Activated naive CD4-positive, alpha-beta T cell (primary cell): ENCODE measurements at regions not wholly inside any gene's neighbourhood (a gene's known extent, or its start where the extent isn't known, plus 50 kb on each side); places are given as distances from the start of the nearest gene placed in this dataset.

Experiments used
- DNase-seq, 4 experiments: peaks; one replicate each; lab custom pipeline; 2025; lab: John Stamatoyannopoulos, UW

DNA sequence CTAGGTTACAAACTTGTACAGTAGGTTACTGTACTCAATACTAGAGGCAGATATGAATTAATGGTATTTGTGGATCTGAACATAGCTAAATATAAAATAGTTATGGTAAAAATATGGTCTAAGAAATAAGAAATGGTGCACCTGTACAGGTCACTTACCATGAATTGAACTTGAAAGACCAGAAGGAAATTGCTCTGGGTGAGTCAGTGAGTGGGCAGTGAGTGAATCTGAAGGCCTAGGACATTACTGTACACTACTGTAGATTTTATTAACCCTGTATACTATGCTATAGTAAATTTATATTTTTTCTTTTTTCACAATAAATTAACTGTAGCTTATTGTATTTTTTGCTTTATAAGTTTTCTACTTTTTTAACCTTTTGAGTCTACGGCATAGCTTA is 1020.4 kb downstream of the CDH18 start:
- DNase-seq = no peak

DNA sequence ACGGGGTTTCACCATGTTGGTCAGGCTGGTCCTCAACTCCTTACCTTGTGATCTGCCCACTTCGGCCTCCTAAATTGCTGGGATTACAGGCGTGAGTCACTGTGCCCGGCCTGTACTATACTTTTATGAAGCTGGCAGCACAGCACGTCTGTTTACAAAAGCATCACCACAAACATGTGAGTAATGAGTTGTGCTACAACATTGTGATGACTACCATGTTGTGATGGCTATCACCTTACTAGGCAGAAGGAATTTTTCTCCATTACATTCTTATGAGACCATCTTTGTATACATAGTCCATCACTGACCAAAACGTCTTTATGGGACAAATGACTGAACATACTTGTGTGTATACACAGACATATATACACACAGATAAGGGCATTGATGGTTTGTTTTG is 1019.0 kb downstream of the CDH18 start:
- DNase-seq = no peak

DNA sequence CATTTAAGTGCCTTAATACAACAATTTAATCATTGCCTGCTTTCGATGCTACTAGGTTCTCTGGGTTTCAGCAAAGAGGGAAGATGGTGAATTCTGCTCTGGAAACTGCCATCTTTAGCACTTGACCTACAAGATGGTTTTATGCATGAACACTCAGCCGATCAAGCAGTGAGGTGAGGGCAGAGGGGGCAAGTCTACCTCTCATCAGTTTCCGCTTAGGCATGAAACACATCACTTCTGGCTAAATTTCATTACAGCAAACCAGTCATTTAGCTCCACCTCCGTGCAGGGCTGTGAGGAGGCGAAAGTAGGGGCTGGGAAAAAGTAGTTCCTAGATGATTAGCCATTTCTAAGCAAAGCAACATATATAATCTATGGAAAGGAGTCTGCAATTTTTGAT is 1018.0 kb downstream of the CDH18 start:
- no peak for DNase-seq

DNA sequence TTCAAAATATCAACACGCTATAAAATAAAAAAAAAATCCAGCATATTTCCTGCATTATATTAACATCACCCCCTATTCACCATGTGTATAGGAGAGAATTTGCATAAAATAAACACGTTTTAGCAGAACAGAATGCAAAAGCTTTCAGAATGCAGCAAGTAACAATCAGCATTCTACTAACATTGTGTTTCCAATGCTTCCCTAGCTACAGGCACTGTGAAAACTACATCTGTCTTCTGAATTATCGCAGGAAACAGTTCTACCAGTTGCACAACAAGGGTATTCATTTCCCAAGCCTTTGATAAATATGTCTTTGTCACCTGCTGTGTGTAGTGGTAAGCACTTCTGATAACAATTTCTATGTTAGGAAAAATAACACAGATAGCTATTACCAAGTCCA is 1015.8 kb downstream of the CDH18 start:
- DNase-seq = no peak

DNA sequence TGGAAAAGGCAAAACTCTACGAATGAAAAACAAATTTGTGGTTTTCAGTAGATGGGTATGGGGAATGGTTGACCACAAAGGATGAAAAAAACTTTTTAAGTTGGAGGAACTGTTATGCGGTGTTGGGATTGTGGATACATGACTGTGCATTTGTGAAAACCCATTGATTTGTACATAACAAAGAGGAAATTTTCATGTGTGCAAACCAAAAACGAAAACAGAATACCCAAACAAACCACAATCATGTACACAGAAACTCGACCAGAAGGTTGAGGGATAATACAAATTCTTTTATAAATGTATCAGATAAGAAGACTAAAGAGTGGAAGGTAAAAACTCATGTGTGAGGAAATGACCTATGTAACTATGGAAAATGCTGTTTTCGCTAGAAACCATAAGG is 1012.4 kb downstream of the CDH18 start:
- no peak for DNase-seq

DNA sequence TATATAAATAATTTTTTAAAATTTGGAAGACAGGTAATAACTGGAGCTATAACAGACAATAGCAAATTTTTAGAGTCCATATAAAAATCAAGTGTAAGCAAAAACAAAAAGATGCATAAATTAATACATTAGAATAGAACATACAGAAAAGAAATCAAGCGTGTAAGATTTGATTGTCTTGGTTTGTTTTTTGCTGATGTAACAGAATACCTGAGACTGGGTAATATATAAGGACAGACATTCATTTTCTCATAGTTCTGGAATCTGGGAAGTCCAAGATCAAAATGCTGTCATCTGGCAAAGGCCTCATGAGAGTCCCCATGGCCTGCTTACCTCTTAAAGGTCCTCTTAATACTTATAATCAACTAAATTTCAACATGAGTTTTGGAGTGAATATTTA is 1010.1 kb downstream of the CDH18 start:
- DNase-seq = no peak

DNA sequence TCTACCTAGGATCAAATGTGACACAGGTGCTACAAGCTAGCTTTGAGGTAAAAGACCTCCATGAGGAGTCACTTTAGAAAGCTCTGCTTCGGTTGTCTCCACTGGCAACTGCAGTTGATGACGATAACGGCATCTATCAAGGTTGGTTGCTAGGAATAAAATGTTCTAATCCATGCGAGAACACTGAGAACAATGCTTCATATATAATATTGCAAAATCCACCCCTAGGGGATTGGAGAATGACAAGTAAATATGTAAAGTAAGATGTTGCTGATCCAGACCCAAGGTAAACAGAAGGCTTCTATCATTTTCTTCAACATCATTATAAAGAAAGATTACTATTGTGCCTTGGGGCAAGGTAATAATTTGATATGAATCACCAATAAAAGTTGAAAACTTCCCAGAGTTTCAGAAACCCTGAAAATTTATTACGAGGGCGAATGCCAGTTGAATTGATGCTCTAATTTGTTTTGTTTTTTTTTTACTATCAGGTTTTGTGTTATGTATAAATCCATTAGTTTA is 1003.4 kb downstream of the CDH18 start:
- no peak for DNase-seq

GRCh38 chr5:18985171-18985758 is 1002.7 kb downstream of the CDH18 start:
- DNase-seq = no peak

DNA sequence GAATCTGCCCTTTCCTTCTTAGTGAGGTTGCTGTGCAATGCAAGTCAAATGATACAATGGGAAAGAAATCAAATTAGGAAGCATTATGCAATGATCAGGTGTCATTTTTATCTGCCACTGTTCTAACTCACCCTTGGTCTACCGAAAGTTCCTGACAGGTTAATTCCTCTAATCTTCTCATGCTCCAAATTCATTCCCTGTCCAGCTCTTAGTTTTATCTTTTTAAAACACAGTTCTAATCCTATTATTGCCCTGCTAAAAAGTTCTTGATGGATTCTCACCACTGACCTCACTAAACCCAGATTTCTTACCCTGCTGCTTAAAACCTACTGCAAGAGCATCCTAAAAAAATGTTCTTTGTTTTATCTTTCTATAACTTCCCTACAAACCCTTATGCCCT is 1000.9 kb downstream of the CDH18 start:
- no peak for DNase-seq

DNA sequence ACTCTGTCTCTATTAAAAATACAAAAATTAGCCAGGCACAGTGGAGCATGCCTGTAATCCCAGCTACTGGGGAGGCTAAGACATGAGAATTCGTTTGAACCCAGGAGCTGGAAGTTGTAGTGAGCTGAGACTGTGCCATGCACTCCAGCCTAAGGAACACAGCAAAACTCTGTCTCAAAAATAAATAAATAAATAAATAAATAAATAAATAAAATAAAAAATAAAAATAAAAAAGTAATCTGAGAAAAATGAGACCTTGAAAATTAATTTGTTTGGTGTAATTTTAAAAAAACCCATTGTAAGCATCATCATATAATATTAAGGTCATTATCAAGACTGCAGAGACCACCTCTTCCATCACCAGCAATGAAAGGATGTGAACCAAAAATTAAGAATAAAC is 997.1 kb downstream of the CDH18 start:
- DNase-seq = no peak

DNA sequence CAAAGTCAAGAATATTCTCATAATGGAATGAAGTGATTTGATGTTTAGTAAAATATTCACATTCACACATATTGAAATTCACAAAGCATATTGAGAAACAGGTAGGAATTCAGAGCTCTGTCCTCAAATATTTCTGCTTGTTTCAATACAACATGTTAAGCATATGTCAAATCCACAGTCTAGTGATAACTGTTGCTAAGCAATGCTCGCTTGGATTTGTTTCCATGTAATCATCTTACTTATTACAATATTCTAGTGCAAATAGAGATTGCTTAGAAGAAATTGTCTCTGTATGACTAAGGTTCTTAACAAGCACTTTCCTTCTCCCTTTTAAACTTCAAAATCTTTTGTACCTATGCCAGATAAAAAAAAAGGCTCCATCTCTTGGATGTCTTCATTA is 995.7 kb downstream of the CDH18 start:
- no peak for DNase-seq

GRCh38 chr5:18999478-18999877 is 988.5 kb downstream of the CDH18 start:
- DNase-seq = no peak

DNA sequence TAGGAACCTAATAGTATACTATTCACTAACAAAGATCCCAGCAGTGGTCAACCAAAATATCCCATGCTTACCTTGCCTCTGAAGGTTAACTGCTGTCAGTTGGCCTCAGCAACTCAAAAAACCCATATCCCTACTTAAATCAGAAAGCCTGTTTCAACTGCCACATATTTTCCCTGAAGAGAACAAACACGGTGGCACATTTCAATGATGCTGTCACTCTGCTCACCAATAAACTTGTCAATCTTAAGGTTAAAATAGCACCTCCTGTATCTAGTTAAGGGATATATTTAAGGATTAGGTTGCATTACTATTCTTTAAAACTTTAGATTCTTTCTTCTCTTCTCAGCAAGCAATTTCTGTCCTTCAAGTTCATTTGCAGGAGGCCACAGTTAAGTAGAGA is 986.9 kb downstream of the CDH18 start:
- no peak for DNase-seq

- DNase-seq = no peak
These were observed 986.5 kb downstream of the CDH18 start for GRCh38 chr5:19001539-19001938.

GRCh38 chr5:19002111-19002510 is 985.9 kb downstream of the CDH18 start:
- DNase-seq = no peak

- no peak for DNase-seq
These were observed 969.2 kb downstream of the CDH18 start for GRCh38 chr5:19018822-19019221.

- no peak for DNase-seq
These were observed 956.5 kb downstream of the CDH18 start for GRCh38 chr5:19031491-19031890.

DNA sequence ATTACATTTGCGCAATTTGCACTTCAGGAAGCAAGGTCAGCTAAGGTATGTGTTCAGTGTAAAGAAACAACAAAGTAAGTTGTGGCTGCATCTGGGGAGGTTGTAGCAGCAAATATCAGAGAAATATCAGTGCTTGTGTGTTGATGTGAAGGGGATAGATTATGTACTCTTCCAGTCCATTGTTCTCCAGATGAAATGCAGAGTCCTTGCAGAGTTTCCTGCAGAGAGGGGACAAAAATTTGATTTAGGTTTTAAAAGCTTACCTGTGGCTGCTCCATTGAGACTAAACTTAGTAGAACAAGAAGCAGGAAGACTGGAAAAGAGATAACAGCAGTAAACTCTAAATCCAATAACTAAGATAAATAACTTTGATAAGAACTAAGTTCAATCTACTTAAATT is 952.2 kb downstream of the CDH18 start:
- DNase-seq = no peak

DNA sequence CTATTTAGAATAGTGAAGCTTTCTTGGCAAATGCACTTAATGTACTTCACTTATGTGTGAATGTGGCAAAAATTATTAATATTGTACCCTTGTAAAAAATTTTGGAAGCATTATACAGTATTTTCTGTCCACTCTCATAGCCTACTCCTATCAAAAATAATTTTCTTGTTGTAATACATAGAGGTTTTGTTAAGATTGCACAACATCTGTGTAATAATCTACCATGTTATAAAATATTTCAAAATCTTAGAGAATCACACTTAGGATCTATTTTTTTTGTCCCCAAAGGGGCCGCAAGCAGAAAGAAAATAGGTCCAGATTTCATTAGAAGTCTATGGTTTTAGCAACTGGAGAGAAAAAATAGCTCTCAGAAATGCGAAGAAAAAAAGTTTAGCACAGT is 945.9 kb downstream of the CDH18 start:
- no peak for DNase-seq

DNA sequence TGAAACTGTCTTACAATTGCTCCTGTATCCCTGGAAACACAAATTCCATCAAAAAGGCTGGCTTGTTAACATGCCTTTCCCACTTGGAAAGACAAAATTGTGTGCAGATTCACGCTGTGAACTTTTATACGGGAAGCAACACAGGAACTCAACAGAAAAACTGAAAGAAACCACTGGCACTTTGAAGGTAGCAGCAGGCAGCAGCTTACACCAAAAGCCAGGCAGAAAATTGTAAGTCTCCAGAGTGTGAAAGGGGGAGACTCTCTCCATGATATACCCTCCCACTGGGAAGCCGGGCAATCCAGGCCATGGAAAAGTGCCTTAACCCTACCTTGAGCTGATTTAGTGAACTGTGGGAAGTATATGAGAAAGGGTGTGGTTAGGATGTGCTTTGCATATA is 943.7 kb downstream of the CDH18 start:
- no peak for DNase-seq

DNA sequence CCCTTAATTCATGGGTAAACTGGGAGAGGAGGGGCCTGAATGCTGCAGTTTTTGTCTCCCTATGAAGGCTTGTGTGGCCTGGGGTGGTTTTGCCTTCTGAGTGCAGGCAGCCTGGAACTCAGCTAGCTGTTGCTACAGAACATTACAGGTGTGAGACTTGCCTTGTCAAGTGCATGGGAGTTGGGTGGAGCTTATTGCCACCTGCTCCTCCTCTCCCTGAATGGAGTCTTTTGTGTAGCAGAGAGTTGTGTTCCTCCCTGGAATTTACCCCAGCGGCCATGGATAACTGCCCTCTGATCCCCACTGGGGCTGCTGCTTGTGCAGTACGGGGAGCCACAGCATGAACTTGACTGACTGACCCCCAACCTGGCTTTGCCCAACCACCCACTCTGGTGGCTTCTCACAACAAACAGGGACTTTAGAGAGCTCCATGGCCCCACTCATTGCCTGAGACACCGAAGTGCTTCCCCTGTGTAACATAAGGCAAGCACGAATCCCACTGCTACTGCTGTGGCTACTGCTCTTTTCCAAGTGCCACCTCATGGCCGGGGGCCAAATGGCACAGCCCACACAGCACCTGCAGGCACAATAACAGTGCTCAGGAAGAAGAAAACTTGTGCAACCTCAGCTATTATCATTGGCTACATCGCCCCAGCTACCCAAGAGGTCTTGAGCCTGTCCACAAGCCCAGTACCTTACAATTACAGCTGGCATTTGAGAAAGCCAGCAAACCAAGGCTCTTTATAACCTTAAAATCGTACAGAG is 942.9 kb downstream of the CDH18 start:
- DNase-seq = no peak

DNA sequence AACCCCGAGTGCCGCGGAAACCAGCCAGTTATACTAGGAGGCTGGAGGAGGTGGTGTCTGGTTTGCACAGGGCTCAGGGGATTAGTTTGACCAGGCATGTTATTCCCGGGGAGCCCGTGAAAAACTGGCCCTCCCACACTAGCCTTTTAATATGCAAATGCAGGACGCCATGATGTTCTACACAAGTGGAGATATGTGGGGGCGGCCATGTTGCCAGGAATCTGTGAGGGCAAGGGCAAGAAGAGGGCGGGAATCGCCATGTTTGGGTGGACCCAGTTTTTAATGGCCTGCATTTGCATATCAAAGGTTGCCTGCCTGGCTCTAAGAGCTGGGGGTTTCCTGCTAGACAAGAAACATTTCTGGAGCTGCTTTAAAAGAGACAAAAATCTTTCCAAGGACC is 940.7 kb downstream of the CDH18 start:
- DNase-seq = no peak

DNA sequence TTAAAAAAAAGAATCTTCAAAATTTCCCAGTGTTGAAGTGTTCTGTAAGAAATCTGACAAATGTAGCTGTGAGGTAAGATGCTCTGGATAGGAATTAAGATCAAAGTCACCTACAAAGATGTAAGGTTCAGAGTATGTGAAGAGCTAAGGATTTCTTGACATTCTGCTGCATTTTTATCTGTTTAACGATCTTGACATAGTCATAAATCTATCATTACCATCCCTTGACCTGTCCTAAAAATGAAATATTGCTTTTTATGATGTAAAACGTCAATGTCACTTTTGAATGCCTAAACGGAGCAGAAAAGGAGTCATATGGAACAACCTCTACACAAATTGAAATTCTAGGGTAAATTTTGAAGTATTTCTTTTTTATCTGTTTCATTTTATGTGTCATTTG is 939.3 kb downstream of the CDH18 start:
- DNase-seq = no peak

DNA sequence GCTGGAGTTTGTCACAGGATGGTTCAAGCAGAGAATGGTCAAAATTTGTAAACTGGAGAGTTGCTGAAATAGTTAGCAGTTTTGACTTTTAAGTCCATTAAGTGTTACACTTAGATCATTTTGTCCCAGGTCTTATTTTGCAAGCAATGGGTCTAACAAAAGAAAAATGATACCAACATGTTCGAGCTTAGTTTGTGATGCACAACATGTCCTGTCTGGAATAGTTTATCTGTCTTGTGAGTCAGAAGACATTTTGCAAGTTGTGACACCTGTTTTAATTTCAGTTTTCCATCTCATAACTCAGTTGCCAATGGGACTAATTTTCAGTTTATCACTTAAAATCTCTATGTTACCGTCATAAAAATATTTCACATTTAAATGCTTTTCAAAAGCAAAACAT is 929.8 kb downstream of the CDH18 start:
- DNase-seq = no peak
